T-cell (primary cell): ENCODE measurements at regions not wholly inside any gene's neighbourhood (a gene's known extent, or its start where the extent isn't known, plus 50 kb on each side); places are given as distances from the start of the nearest gene placed in this dataset.
"Not testable (repeated sequence)": the region's sequence is repeated elsewhere in the genome, so short reads cannot be mapped to it uniquely, and the experiment has no call there.

Experiments
- ATAC-seq, 4 experiments: fragments of 200-7000 bp in 3 of 4; fragments of 150-1000 bp in 1 of 4; cut with Tn5 transposase; replicated peaks in 1 of 4; 1 replicate in 3 of 4; 2 replicates in 1 of 4; pipeline ENCODE4 v1.10.0; 2021; ENCODE audit warnings: moderate library complexity in 3 of 4, mild to moderate bottlenecking in 2 of 4, moderate number of reproducible peaks in 1 of 4
- CTCF ChIA-PET, 2 donors: fragments of 300-600 bp; sonication (Branson Sonifier 250); formaldehyde crosslinking; loops; one replicate each; lab custom pipeline; 2022; ENCODE audit warnings: antibody characterized with exemption in 2 of 2; lab: Charles Lee
- POLR2A ChIA-PET, 2 donors: fragments of 300-600 bp; sonication (Branson Sonifier 250); formaldehyde crosslinking; loops; one replicate each; lab custom pipeline; 2022; ENCODE audit warnings: antibody characterized with exemption in 2 of 2; lab: Charles Lee
- DNase-seq, 35 experiments: peaks; one replicate each; pipeline versions ENCODE4 v3.0.0 to v3.0.0-alpha.2; 2013 to 2023
- H3K27ac ChIP-seq: one replicate; pipeline ENCODE4 v1.5.1; 2013; ENCODE audit warnings: low read length
- H3K27me3 ChIP-seq, 2 experiments: replicated peaks in 1 of 2; 1 replicate in 1 of 2; 2 replicates in 1 of 2; pipeline versions ENCODE4 v1.6.1 to v1.7.0; 2013; ENCODE audit warnings: low read length in 1 of 2, mixed read lengths in 1 of 2; ENCODE audit not compliant: control insufficient read depth in 2 of 2, insufficient read depth in 2 of 2; ENCODE audit errors: extremely low read depth in 1 of 2
- H3K36me3 ChIP-seq, 2 donors: 1 replicate in 1 of 2; 2 replicates in 1 of 2; pipeline versions ENCODE4 v1.6.1 to v1.7.0; 2013; ENCODE audit warnings: low read length in 1 of 2; ENCODE audit not compliant: control insufficient read depth in 2 of 2, insufficient read depth in 1 of 2; ENCODE audit errors: extremely low read depth in 1 of 2
- H3K4me1 ChIP-seq, 2 experiments: 1 replicate in 1 of 2; 2 replicates in 1 of 2; pipeline versions ENCODE4 v1.6.1 to v1.7.0; 2013; ENCODE audit warnings: low read length in 2 of 2, mixed read lengths in 1 of 2; ENCODE audit not compliant: insufficient read depth in 2 of 2, control insufficient read depth in 1 of 2; ENCODE audit errors: extremely low read depth in 1 of 2
- H3K4me3 ChIP-seq, 2 donors: 1 replicate in 1 of 2; 2 replicates in 1 of 2; pipeline versions ENCODE4 v1.5.1 to v1.7.0; 2013; ENCODE audit warnings: mild to moderate bottlenecking in 2 of 2, low read length in 1 of 2, moderate library complexity in 1 of 2; ENCODE audit not compliant: control insufficient read depth in 1 of 2; ENCODE audit errors: extremely low read depth in 1 of 2
- H3K9me3 ChIP-seq: 2 replicates; pipeline ENCODE4 v1.7.0; 2013
- H3K27ac Mint-ChIP-seq, 2 donors: one replicate each; pipeline ENCODE4 v1.8.0; 2020 to 2021; ENCODE audit warnings: mild to moderate bottlenecking in 2 of 2, mixed read lengths in 2 of 2
- H3K27me3 Mint-ChIP-seq, 2 donors: one replicate each; pipeline ENCODE4 v1.8.0; 2021 to 2022; ENCODE audit warnings: mixed read lengths in 2 of 2
- H3K36me3 Mint-ChIP-seq: one replicate; pipeline ENCODE4 v1.8.0; 2021; ENCODE audit warnings: mixed read lengths
- H3K4me1 Mint-ChIP-seq, 3 donors: one replicate each; pipeline ENCODE4 v1.8.0; 2020 to 2022; ENCODE audit warnings: mixed read lengths in 3 of 3, mild to moderate bottlenecking in 1 of 3
- H3K4me3 Mint-ChIP-seq, 3 donors: one replicate each; pipeline ENCODE4 v1.8.0; 2020 to 2022; ENCODE audit warnings: mild to moderate bottlenecking in 3 of 3, mixed read lengths in 3 of 3, moderate library complexity in 3 of 3
- H3K9me3 Mint-ChIP-seq, 3 donors: one replicate each; pipeline ENCODE4 v1.8.0; 2020 to 2022; ENCODE audit warnings: mixed read lengths in 3 of 3
- WGBS: methylation state at CpG from one replicate; pipeline ENCODE4 v1.1.5; 2013; ENCODE audit warnings: missing lambda C conversion rate; ENCODE audit not compliant: insufficient coverage; 5-methylcytosine and 5-hydroxymethylcytosine counted together

- POLR2A ChIA-PET, result interaction anchor here in 1 of 2 donors (0.6 kb wide), 1 partner anchor 1003 kb away, joined by 3 read pairs; no protein-coding TSS in a partner anchor
- Histone ChIP-seq H3K36me3 (no peaks in the 10 kb centered on the region), H3K9me3 (no peaks in the 10 kb centered on the region), H3K27ac (no peak overlapping the region), H3K27me3 (no peaks in the 10 kb centered on the region), H3K4me3 (no peak overlapping the region), H3K4me1 (no peaks in the 10 kb centered on the region)
- WGBS, result no CpG with 5 or more reads among the region's 1 CpG
- no peak overlapping the region for H3K4me3 Mint-ChIP-seq
- H3K9me3 Mint-ChIP-seq, result no peaks in the 10 kb centered on the region
- DNase-seq (no peak), ATAC-seq (no peak)
- CTCF ChIA-PET, result no interaction called here
- no peaks in the 10 kb centered on the region for H3K27me3 Mint-ChIP-seq
- no peak overlapping the region for H3K27ac Mint-ChIP-seq
- no peaks in the 10 kb centered on the region for H3K36me3 Mint-ChIP-seq
- no peaks in the 10 kb centered on the region for H3K4me1 Mint-ChIP-seq
Observed at GRCh38 chr4:162770761-162771490, 395.8 kb downstream of the NAF1 start.

- Histone ChIP-seq H3K4me3 (no peak overlapping the region), H3K36me3 (no peaks in the 10 kb centered on the region), H3K27me3 (no peaks in the 10 kb centered on the region), H3K9me3 (no peaks in the 10 kb centered on the region), H3K27ac (no peak overlapping the region), H3K4me1 (no peaks in the 10 kb centered on the region)
- H3K36me3 Mint-ChIP-seq, result no peaks in the 10 kb centered on the region
- DNase-seq (no peak), ATAC-seq (no peak)
- H3K4me3 Mint-ChIP-seq, result no peak overlapping the region
- no peaks in the 10 kb centered on the region for H3K27me3 Mint-ChIP-seq
- no CpG with 5 or more reads among the region's 3 CpGs for WGBS
- H3K27ac Mint-ChIP-seq, result no peak overlapping the region
- H3K4me1 Mint-ChIP-seq, result no peaks in the 10 kb centered on the region
- ChIA-PET CTCF (interaction anchor here in 1 of 2 donors (0.7 kb wide), 1 partner anchor 1363 kb away, joined by 3 read pairs; no protein-coding TSS in a partner anchor), POLR2A (no interaction called here)
- no peaks in the 10 kb centered on the region for H3K9me3 Mint-ChIP-seq
Observed at GRCh38 chr4:162767083-162767482, 399.6 kb downstream of the NAF1 start.

GRCh38 chr4:162761965-162762364 lies 404.7 kb downstream of the NAF1 start:
- no peak overlapping the region for H3K27ac Mint-ChIP-seq
- no peaks in the 10 kb centered on the region for H3K4me1 Mint-ChIP-seq
- no peaks in the 10 kb centered on the region for H3K36me3 Mint-ChIP-seq
- POLR2A ChIA-PET, result no interaction called here
- H3K9me3 Mint-ChIP-seq, result peaks cover 0 to 2% (median 0%) of the 10 kb centered on the region in 3 donors
- no peak overlapping the region for H3K4me3 ChIP-seq
- ATAC-seq (no peak), DNase-seq (no peak)
- no peak overlapping the region for H3K27ac ChIP-seq
- WGBS, result no CpG with 5 or more reads among the region's 4 CpGs
- no peaks in the 10 kb centered on the region for H3K4me1 ChIP-seq
- H3K27me3 ChIP-seq, result no peaks in the 10 kb centered on the region
- H3K4me3 Mint-ChIP-seq, result no peak overlapping the region
- no peaks in the 10 kb centered on the region for H3K27me3 Mint-ChIP-seq
- CTCF ChIA-PET, result no interaction called here
- no peaks in the 10 kb centered on the region for H3K9me3 ChIP-seq
- H3K36me3 ChIP-seq, result no peaks in the 10 kb centered on the region

GRCh38 chr4:162740228-162740627 lies 426.5 kb downstream of the NAF1 start:
- not testable (repeated sequence) for H3K4me1 ChIP-seq, H3K4me3 Mint-ChIP-seq

GRCh38 chr4:162739596-162739995 lies 427.1 kb downstream of the NAF1 start:
- H3K4me1 ChIP-seq, CTCF ChIA-PET, H3K9me3 Mint-ChIP-seq, H3K27me3 Mint-ChIP-seq, H3K4me3 ChIP-seq, H3K9me3 ChIP-seq, H3K36me3 ChIP-seq, H3K27ac ChIP-seq, H3K27me3 ChIP-seq, ATAC-seq, DNase-seq, H3K4me3 Mint-ChIP-seq, H3K4me1 Mint-ChIP-seq, H3K36me3 Mint-ChIP-seq, H3K27ac Mint-ChIP-seq, POLR2A ChIA-PET: not testable (repeated sequence)
- WGBS, result 92% methylated on average over 9 of the region's 32 CpGs

More at GRCh38 chr4:162740228-162740627, 426.5 kb downstream of the NAF1 start:
- H3K36me3 Mint-ChIP-seq, CTCF ChIA-PET, H3K27me3 ChIP-seq, POLR2A ChIA-PET, H3K27ac Mint-ChIP-seq, H3K36me3 ChIP-seq, H3K9me3 Mint-ChIP-seq, H3K27me3 Mint-ChIP-seq, DNase-seq, H3K4me3 ChIP-seq, H3K4me1 Mint-ChIP-seq, H3K9me3 ChIP-seq, H3K27ac ChIP-seq, ATAC-seq: not testable (repeated sequence)
- 91% methylated on average over 11 of the region's 11 CpGs for WGBS

GRCh38 chr4:162732876-162733275 lies 433.8 kb downstream of the NAF1 start:
- no peak overlapping the region for H3K4me3 Mint-ChIP-seq
- POLR2A ChIA-PET, result no interaction called here
- no peak overlapping the region for H3K27ac Mint-ChIP-seq
- no peaks in the 10 kb centered on the region for H3K27me3 Mint-ChIP-seq
- Histone ChIP-seq H3K27me3 (no peaks in the 10 kb centered on the region), H3K9me3 (no peaks in the 10 kb centered on the region), H3K4me3 (no peak overlapping the region), H3K4me1 (no peaks in the 10 kb centered on the region), H3K27ac (no peak overlapping the region), H3K36me3 (no peaks in the 10 kb centered on the region)
- ATAC-seq (no peak), DNase-seq (no peak)
- H3K4me1 Mint-ChIP-seq, result no peaks in the 10 kb centered on the region
- H3K36me3 Mint-ChIP-seq, result no peaks in the 10 kb centered on the region
- WGBS, result 58% methylated on average over 5 of the region's 6 CpGs
- H3K9me3 Mint-ChIP-seq, result no peaks in the 10 kb centered on the region
- CTCF ChIA-PET, result no interaction called here

GRCh38 chr4:162727766-162728165 lies 438.9 kb downstream of the NAF1 start:
- Mint-ChIP-seq H3K4me3 (no peak overlapping the region), H3K9me3 (peaks cover 0 to 7% (median 3%) of the 10 kb centered on the region in 3 donors), H3K27me3 (no peaks in the 10 kb centered on the region), H3K27ac (no peak overlapping the region), H3K4me1 (no peaks in the 10 kb centered on the region), H3K36me3 (no peaks in the 10 kb centered on the region)
- no peak for ATAC-seq
- no peaks in the 10 kb centered on the region for H3K27me3 ChIP-seq
- H3K9me3 ChIP-seq, result no peaks in the 10 kb centered on the region
- ChIA-PET CTCF (no interaction called here), POLR2A (no interaction called here)
- H3K4me1 ChIP-seq, result no peaks in the 10 kb centered on the region
- H3K4me3 ChIP-seq, result no peak overlapping the region
- no peak for DNase-seq
- H3K36me3 ChIP-seq, result no peaks in the 10 kb centered on the region
- no peak overlapping the region for H3K27ac ChIP-seq
